OCI-M2 (cell line): ENCODE measurements at regions not wholly inside any gene's neighbourhood (a gene's known extent, or its start where the extent isn't known, plus 50 kb on each side); places are given as distances from the start of the nearest gene placed in this dataset.
"Not testable (repeated sequence)": the region's sequence is repeated elsewhere in the genome, so short reads cannot be mapped to it uniquely, and the experiment has no call there.

ENCODE experiments used
- DNase-seq: peaks from one replicate; lab custom pipeline; 2025; ENCODE audit not compliant: unreplicated experiment; lab: John Stamatoyannopoulos, UW

GRCh38 chr4:114236171-114236769 is 256.8 kb upstream of the ARSJ start:
- no peak for DNase-seq

GRCh38 chr4:114237997-114238396 is 258.6 kb upstream of the ARSJ start:
- DNase-seq: no peak

- no peak for DNase-seq
Observed at GRCh38 chr4:114249561-114249960, 270.1 kb upstream of the ARSJ start.

- DNase-seq: no peak
Observed at GRCh38 chr4:114249976-114250375, 270.5 kb upstream of the ARSJ start.

- DNase-seq: no peak
Observed at GRCh38 chr4:114250439-114250891, 271.0 kb upstream of the ARSJ start.

GRCh38 chr4:114251020-114251419 is 271.6 kb upstream of the ARSJ start:
- no peak for DNase-seq

GRCh38 chr4:114252499-114252898 is 273.1 kb upstream of the ARSJ start:
- DNase-seq: no peak

- no peak for DNase-seq
Observed at GRCh38 chr4:114257501-114257900, 278.1 kb upstream of the ARSJ start.

GRCh38 chr4:114262421-114262820 is 283.0 kb upstream of the ARSJ start:
- DNase-seq: not testable (repeated sequence)

- no peak for DNase-seq
Observed at GRCh38 chr4:114263233-114263632, 283.8 kb upstream of the ARSJ start.

- DNase-seq: no peak
Observed at GRCh38 chr4:114264452-114264851, 285.0 kb upstream of the ARSJ start.

- no peak for DNase-seq
Observed at GRCh38 chr4:114264877-114265291, 285.4 kb upstream of the ARSJ start.

GRCh38 chr4:114265342-114265741 is 285.9 kb upstream of the ARSJ start:
- DNase-seq: no peak

GRCh38 chr4:114267976-114268375 is 288.5 kb upstream of the ARSJ start:
- DNase-seq: no peak

GRCh38 chr4:114271031-114271430 is 291.6 kb upstream of the ARSJ start:
- DNase-seq: no peak

- DNase-seq: no peak
Observed at GRCh38 chr4:114272226-114272625, 292.8 kb upstream of the ARSJ start.

GRCh38 chr4:114273238-114273637 is 293.8 kb upstream of the ARSJ start:
- no peak for DNase-seq

GRCh38 chr4:114277690-114278089 is 298.2 kb upstream of the ARSJ start:
- no peak for DNase-seq

- DNase-seq: no peak
Observed at GRCh38 chr4:114279066-114279465, 299.6 kb upstream of the ARSJ start.

GRCh38 chr4:114279711-114280110 is 300.3 kb upstream of the ARSJ start:
- DNase-seq: no peak

- no peak for DNase-seq
Observed at GRCh38 chr4:114280645-114281044, 301.2 kb upstream of the ARSJ start.

GRCh38 chr4:114281164-114281960 is 301.9 kb upstream of the ARSJ start:
- DNase-seq: no peak

- DNase-seq: no peak
Observed at GRCh38 chr4:114282937-114283336, 303.5 kb upstream of the ARSJ start.
